Tibial nerve (tissue), 4 donors: ENCODE measurements at regions not wholly inside any gene's neighbourhood (a gene's known extent, or its start where the extent isn't known, plus 50 kb on each side); places are given as distances from the start of the nearest gene placed in this dataset.

Experiments
- CTCF ChIP-seq, 5 experiments: fragments of 200-600 bp in 3 of 5; fragments of 450-650 bp in 2 of 5; sonication (generic) in 3 of 5; IDR thresholded peaks; one replicate each; pipeline ENCODE4 v1.5.1; 2016 to 2019; ENCODE audit warnings: antibody characterized with exemption in 5 of 5, mild to moderate bottlenecking in 3 of 5, moderate library complexity in 2 of 5
- EP300 ChIP-seq, 2 donors: sonication (generic); formaldehyde crosslinking; IDR thresholded peaks; one replicate each; pipeline ENCODE4 v1.6.1; 2017; ENCODE audit warnings: antibody characterized with exemption in 2 of 2, mild to moderate bottlenecking in 1 of 2
- POLR2A ChIP-seq, 2 donors: fragments of 450-650 bp; IDR thresholded peaks; one replicate each; pipeline ENCODE4 v1.6.1; 2017; ENCODE audit warnings: antibody characterized with exemption in 2 of 2, mild to moderate bottlenecking in 2 of 2, moderate library complexity in 2 of 2

- TF ChIP-seq CTCF (IDR thresholded peaks at IDR 0.05) (no peak), EP300 (IDR thresholded peaks at IDR 0.05) (no peak), POLR2A (IDR thresholded peaks at IDR 0.05) (no peak)
Observed at GRCh38 chr6:140663772-140664171, 1289.3 kb upstream of the CITED2 start.
